SK-N-SH treated with all-trans-retinoic acid at 6 μM for 48 hours (cell line): ENCODE measurements at regions not wholly inside any gene's neighbourhood (a gene's known extent, or its start where the extent isn't known, plus 50 kb on each side); places are given as distances from the start of the nearest gene placed in this dataset.

Experiments used
- ATAC-seq: fragments of 200-7000 bp; cut with Tn5 transposase; 3 replicates; pipeline ENCODE4 v1.9.1; 2020; ENCODE audit warnings: mild to moderate bottlenecking, moderate library complexity
- BACH2 ChIP-seq: fragments of 250-450 bp; sonication (Bioruptor Pico); IDR thresholded peaks from 2 replicates; pipeline ENCODE4 v1.9.0; 2021; ENCODE audit warnings: mild to moderate bottlenecking, borderline replicate concordance
- CREB5 ChIP-seq: fragments of 250-450 bp; sonication (Bioruptor Pico); IDR thresholded peaks from 2 replicates; pipeline ENCODE4 v1.5.1; 2020; ENCODE audit warnings: low read depth, mild to moderate bottlenecking, moderate library complexity
- CSDC2 ChIP-seq: fragments of 250-450 bp; sonication (Bioruptor Pico); IDR thresholded peaks from 2 replicates; pipeline ENCODE4 v1.5.0; 2020; ENCODE audit warnings: mild to moderate bottlenecking, moderate library complexity
- CSRNP3 ChIP-seq: fragments of 250-450 bp; sonication (Bioruptor Pico); IDR thresholded peaks from 2 replicates; pipeline ENCODE4 v1.5.1; 2021; ENCODE audit warnings: mild to moderate bottlenecking, moderate library complexity
- ESRRG ChIP-seq: fragments of 250-450 bp; sonication (Bioruptor Pico); IDR thresholded peaks from 2 replicates; pipeline ENCODE4 v1.6.1; 2021; ENCODE audit warnings: mild to moderate bottlenecking
- GLIS3 ChIP-seq: fragments of 250-450 bp; sonication (Bioruptor Pico); IDR thresholded peaks from 2 replicates; pipeline ENCODE4 v1.5.0; 2020; ENCODE audit warnings: mild to moderate bottlenecking, moderate library complexity
- ISL1 ChIP-seq: fragments of 250-450 bp; sonication (Bioruptor Pico); IDR thresholded peaks from 2 replicates; pipeline ENCODE4 v2.1.2; 2022; ENCODE audit warnings: mild to moderate bottlenecking, moderate library complexity
- OSR1 ChIP-seq: fragments of 250-450 bp; sonication (Bioruptor Pico); IDR thresholded peaks from 2 replicates; pipeline ENCODE4 v1.8.0; 2022; ENCODE audit warnings: moderate library complexity, mild to moderate bottlenecking, inconsistent platforms
- PATZ1 ChIP-seq: fragments of 250-450 bp; sonication (Bioruptor Pico); IDR thresholded peaks from 2 replicates; pipeline ENCODE4 v1.8.0; 2020; ENCODE audit warnings: mild to moderate bottlenecking, moderate library complexity, borderline replicate concordance
- POU6F1 ChIP-seq: fragments of 250-450 bp; sonication (Bioruptor Pico); IDR thresholded peaks from 2 replicates; pipeline ENCODE4 v1.8.0; 2021; ENCODE audit warnings: low read depth, mild to moderate bottlenecking, moderate library complexity, borderline replicate concordance
- PPARA ChIP-seq: fragments of 250-450 bp; sonication (Bioruptor Pico); IDR thresholded peaks from 2 replicates; pipeline ENCODE4 v1.5.0; 2020; ENCODE audit warnings: mild to moderate bottlenecking, borderline replicate concordance
- RARB ChIP-seq: fragments of 250-450 bp; sonication (Bioruptor Pico); IDR thresholded peaks from 2 replicates; pipeline ENCODE4 v1.8.0; 2021; ENCODE audit warnings: mild to moderate bottlenecking, moderate library complexity
- SNAI2 ChIP-seq: fragments of 250-450 bp; sonication (Bioruptor Pico); IDR thresholded peaks from 2 replicates; pipeline ENCODE4 v1.5.0; 2020; ENCODE audit warnings: mild to moderate bottlenecking, moderate library complexity
- TCF4 ChIP-seq: fragments of 250-450 bp; sonication (Bioruptor Pico); IDR thresholded peaks from 2 replicates; pipeline ENCODE4 v1.8.0; 2021; ENCODE audit warnings: mild to moderate bottlenecking, moderate library complexity, borderline replicate concordance
- TOX ChIP-seq: fragments of 250-450 bp; sonication (Bioruptor Pico); IDR thresholded peaks from 2 replicates; pipeline ENCODE4 v1.8.0; 2021; ENCODE audit warnings: mild to moderate bottlenecking, moderate library complexity, borderline replicate concordance
- ZC3H10 ChIP-seq: fragments of 250-450 bp; sonication (Bioruptor Pico); IDR thresholded peaks from 2 replicates; pipeline ENCODE4 v1.5.1; 2021; ENCODE audit warnings: mild to moderate bottlenecking, moderate library complexity
- ZFP3 ChIP-seq: fragments of 250-450 bp; sonication (Bioruptor Pico); IDR thresholded peaks from 2 replicates; pipeline ENCODE4 v1.5.0; 2020; ENCODE audit warnings: mild to moderate bottlenecking, moderate library complexity
- ZNF565 ChIP-seq: fragments of 450-650 bp; formaldehyde crosslinking; conservative IDR thresholded peaks from 2 replicates; pipeline ENCODE4 v1.5.0; 2020; ENCODE audit warnings: low read depth, mild to moderate bottlenecking, moderate library complexity
- ZNF70 ChIP-seq: fragments of 450-650 bp; formaldehyde crosslinking; IDR thresholded peaks from 2 replicates; pipeline ENCODE4 v1.5.0; 2020; ENCODE audit warnings: mild to moderate bottlenecking, moderate library complexity
- ZNF8 ChIP-seq: fragments of 450-650 bp; formaldehyde crosslinking; IDR thresholded peaks from 2 replicates; pipeline ENCODE4 v1.5.0; 2020; ENCODE audit warnings: mild to moderate bottlenecking, moderate library complexity

GRCh38 chr18:67232406-67232805, 284.1 kb downstream of the DSEL start:
- TF ChIP-seq CSRNP3 (CRISPR knock-in tag) (no peak), BACH2 (no peak), ZFP3 (no peak), CREB5 (CRISPR knock-in tag) (no peak)
- no peak for ATAC-seq

- TF ChIP-seq TCF4 (CRISPR knock-in tag) = no peak
- TF ChIP-seq CSDC2 (CRISPR knock-in tag) = no peak
- 0 out of 2 replicates have a peak, but pooled peaks have one; percentile 36 for TF ChIP-seq ISL1 (CRISPR knock-in tag)
- TF ChIP-seq BACH2 = no peak
- TF ChIP-seq, all 23 proteins: peak for 1
- ATAC-seq = no peak
Observed at GRCh38 chr18:67222887-67223286, 293.6 kb downstream of the DSEL start.

GRCh38 chr18:67219821-67220220, 296.7 kb downstream of the DSEL start:
- TF ChIP-seq PATZ1 (CRISPR knock-in tag) = no peak
- TF ChIP-seq ZNF565 (CRISPR knock-in tag) = no peak
- TF ChIP-seq CSRNP3 (CRISPR knock-in tag) = no peak
- no peak for TF ChIP-seq SNAI2 (CRISPR knock-in tag)
- no peak for TF ChIP-seq POU6F1 (CRISPR knock-in tag)
- no peak for TF ChIP-seq PPARA
- no peak for ATAC-seq

GRCh38 chr18:67218556-67218955, 298.0 kb downstream of the DSEL start:
- TF ChIP-seq ZNF70 (CRISPR knock-in tag) = no peak
- no peak for TF ChIP-seq ZNF8 (CRISPR knock-in tag)
- no peak for TF ChIP-seq ESRRG
- no peak for TF ChIP-seq GLIS3 (CRISPR knock-in tag)
- no peak for TF ChIP-seq OSR1
- no peak for TF ChIP-seq ZC3H10 (CRISPR knock-in tag)
- no peak for TF ChIP-seq BACH2
- no peak for TF ChIP-seq SNAI2 (CRISPR knock-in tag)
- no peak for TF ChIP-seq ZNF565 (CRISPR knock-in tag)
- TF ChIP-seq CSDC2 (CRISPR knock-in tag) = no peak
- no peak for TF ChIP-seq RARB (CRISPR knock-in tag)
- TF ChIP-seq TOX (CRISPR knock-in tag) = no peak
- no peak for TF ChIP-seq POU6F1 (CRISPR knock-in tag)
- no peak for TF ChIP-seq CREB5 (CRISPR knock-in tag)
- TF ChIP-seq ZFP3 = no peak
- no peak for ATAC-seq
